ENCODE measurements at regions not wholly inside any gene's neighbourhood (a gene's known extent, or its start where the extent isn't known, plus 50 kb on each side); places are given as distances from the start of the nearest gene placed in this dataset.

- H3K36me3 Mint-ChIP-seq (ENCODE audit: low read depth), result peaks cover 11% of the 10 kb centered on the region; the same call in 1 of the 2 replicates
- peaks cover 46% of the 10 kb centered on the region for H3K9me3 Mint-ChIP-seq
- no peaks in the 10 kb centered on the region for H3K4me1 Mint-ChIP-seq (ENCODE audit: low read depth)
- TF ChIP-seq CTCF (IDR thresholded peaks at IDR 0.05), result no peak
- no peak for DNase-seq
- H3K4me3 Mint-ChIP-seq, result no peak overlapping the region
- H3K27me3 Mint-ChIP-seq (ENCODE audit: insufficient read depth), result no peaks in the 10 kb centered on the region
- H3K27ac Mint-ChIP-seq, result no peak overlapping the region
These were observed 1570.0 kb upstream of the DEFB115 start for GRCh38 chr20:29687438-29687837.

- H3K27me3 Mint-ChIP-seq (ENCODE audit: insufficient read depth), result no peaks in the 10 kb centered on the region
- H3K27ac Mint-ChIP-seq, result no peak overlapping the region
- no peaks in the 10 kb centered on the region for H3K4me1 Mint-ChIP-seq (ENCODE audit: low read depth)
- H3K4me3 Mint-ChIP-seq, result no peak overlapping the region
- no peak for DNase-seq
- H3K9me3 Mint-ChIP-seq, result peaks cover 44% of the 10 kb centered on the region
- peaks cover 17% of the 10 kb centered on the region; the same call in 1 of the 2 replicates for H3K36me3 Mint-ChIP-seq (ENCODE audit: low read depth)
- TF ChIP-seq CTCF (IDR thresholded peaks at IDR 0.05), result no peak
These were observed 1567.8 kb upstream of the DEFB115 start for GRCh38 chr20:29689411-29690225.

- H3K36me3 Mint-ChIP-seq (ENCODE audit: low read depth), result peaks cover 23% of the 10 kb centered on the region; the same call in 1 of the 2 replicates
- no peak overlapping the region for H3K4me3 Mint-ChIP-seq
These were observed 1567.2 kb upstream of the DEFB115 start for GRCh38 chr20:29690274-29690673.

GRCh38 chr20:29740601-29740950 lies 1516.9 kb upstream of the DEFB115 start:
- H3K9me3 Mint-ChIP-seq, result peaks cover 42% of the 10 kb centered on the region

More at GRCh38 chr20:29690274-29690673, 1567.2 kb upstream of the DEFB115 start:
- Mint-ChIP-seq H3K9me3 (peaks cover 50% of the 10 kb centered on the region), H3K4me1 (ENCODE audit: low read depth) (no peaks in the 10 kb centered on the region), H3K27me3 (ENCODE audit: insufficient read depth) (no peaks in the 10 kb centered on the region), H3K27ac (no peak overlapping the region)
- TF ChIP-seq CTCF (IDR thresholded peaks at IDR 0.05), result no peak
- DNase-seq, result no peak

GRCh38 chr20:29740951-29741593 lies 1516.4 kb upstream of the DEFB115 start:
- Mint-ChIP-seq H3K9me3 (peaks cover 44% of the 10 kb centered on the region), H3K27me3 (ENCODE audit: insufficient read depth) (no peaks in the 10 kb centered on the region; the same call in 1 of the 2 replicates), H3K27ac (no peak overlapping the region), H3K4me1 (ENCODE audit: low read depth) (no peaks in the 10 kb centered on the region), H3K36me3 (ENCODE audit: low read depth) (peaks cover 6% of the 10 kb centered on the region), H3K4me3 (no peak overlapping the region)
- TF ChIP-seq CTCF (IDR thresholded peaks at IDR 0.05), result no peak
- DNase-seq, result no peak

More at GRCh38 chr20:29740601-29740950, 1516.9 kb upstream of the DEFB115 start:
- H3K4me1 Mint-ChIP-seq (ENCODE audit: low read depth), result no peaks in the 10 kb centered on the region
- peaks cover 5% of the 10 kb centered on the region for H3K36me3 Mint-ChIP-seq (ENCODE audit: low read depth)
- no peaks in the 10 kb centered on the region; the same call in 1 of the 2 replicates for H3K27me3 Mint-ChIP-seq (ENCODE audit: insufficient read depth)
- no peak overlapping the region for H3K4me3 Mint-ChIP-seq
- no peak for DNase-seq
- no peak for TF ChIP-seq CTCF (IDR thresholded peaks at IDR 0.05)
- no peak overlapping the region for H3K27ac Mint-ChIP-seq
